ENCODE measurements at regions not wholly inside any gene's neighbourhood (a gene's known extent, or its start where the extent isn't known, plus 50 kb on each side); places are given as distances from the start of the nearest gene placed in this dataset.
"Not testable (repeated sequence)": the region's sequence is repeated elsewhere in the genome, so short reads cannot be mapped to it uniquely, and the experiment has no call there.

DNA sequence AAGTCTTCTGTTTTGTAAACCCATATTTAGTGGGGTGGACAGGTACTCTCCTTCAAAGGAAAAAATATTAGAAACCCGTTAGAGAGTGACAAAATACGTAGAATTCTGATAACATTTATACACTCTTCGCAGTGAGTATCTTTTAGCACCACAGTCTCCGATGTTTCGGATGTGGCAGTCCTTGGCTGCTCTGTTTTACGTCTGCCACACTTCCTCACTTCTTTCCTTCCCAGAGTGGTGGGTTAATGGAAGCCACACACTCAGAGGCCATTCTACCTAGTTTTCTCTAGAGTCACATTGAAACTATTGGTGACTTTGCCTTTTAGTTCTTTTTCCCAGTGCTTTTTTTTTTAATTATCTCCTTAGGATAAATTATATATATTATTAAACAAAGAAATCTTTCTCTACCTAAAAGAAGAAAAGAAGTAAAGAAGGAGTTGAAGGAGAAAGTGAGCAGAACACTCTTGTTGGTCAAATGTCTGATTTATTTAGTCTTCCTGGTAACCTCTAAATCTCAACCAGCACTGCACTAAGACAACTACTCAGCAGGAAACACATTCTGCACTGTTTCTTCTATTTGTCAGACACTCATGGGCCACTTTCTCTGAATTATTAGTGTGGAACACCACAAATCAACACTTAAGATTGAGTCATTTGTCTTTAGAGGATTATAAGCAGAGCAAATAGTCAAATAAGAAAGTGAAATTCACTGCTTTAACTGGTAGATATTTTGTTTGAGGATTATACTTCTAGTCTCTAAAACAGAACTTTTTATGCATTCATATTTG is 451.3 kb upstream of the TMEFF2 start:
- DNase-seq, result no peak

GRCh38 chr2:192634557-192634956 is 439.8 kb upstream of the TMEFF2 start:
- no peak for DNase-seq

DNA sequence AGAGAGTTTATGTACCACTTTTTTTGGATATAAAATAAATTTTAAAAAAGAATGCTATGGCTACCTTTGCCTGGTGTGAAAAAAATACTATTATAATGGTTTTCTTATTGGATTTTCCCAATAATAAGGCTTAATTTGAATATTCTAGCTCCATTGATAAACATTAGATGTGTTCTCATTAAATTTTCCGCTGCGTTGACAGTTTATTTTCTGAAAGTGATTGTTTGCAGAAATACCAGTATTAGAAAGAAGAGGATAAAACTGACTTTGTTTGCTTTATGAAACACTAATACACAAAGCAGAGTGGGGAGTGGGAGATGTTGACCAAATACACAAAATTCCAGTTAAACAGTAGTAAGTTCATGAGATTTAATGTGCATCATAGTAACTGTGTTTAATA is 433.3 kb upstream of the TMEFF2 start:
- DNase-seq, result no peak

DNA sequence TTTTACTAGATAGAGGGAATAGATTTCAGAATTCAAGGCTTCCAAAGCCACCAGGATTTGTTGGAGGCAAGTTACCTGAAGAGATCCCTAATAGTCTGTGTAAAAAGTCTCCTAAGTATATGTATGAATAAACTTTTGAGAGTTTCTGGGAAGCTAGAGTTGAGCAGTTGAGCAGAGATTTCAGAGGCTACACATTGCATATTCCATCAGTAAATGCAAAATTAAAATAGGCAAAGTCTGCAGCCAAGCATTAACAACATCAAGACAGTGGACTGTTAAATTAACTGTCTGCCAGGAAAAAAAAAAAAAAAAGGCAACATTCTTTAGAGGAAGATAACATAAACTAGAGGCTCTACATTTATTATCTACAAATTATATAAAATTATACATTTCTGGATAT is 420.4 kb upstream of the TMEFF2 start:
- DNase-seq, result no peak

DNA sequence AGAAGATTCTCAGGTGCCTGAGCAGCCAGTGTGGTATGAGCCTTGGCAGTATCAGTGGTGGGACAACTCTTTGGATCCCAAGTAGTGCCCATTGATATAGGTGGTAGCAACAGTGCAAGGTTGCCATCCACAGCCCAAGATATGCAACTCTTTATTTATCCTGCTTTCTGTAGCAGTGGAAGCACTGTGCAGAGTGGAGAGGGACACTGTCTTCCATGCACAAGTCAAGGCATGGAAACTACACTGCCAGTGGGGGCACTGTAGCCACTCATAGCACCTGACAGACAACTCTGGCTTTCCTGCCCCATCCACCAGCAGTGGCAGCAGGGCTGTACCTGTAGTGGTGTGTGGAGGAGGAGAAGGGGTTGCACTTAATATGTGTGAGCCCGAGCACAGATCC is 409.6 kb upstream of the TMEFF2 start:
- no peak for DNase-seq

DNA sequence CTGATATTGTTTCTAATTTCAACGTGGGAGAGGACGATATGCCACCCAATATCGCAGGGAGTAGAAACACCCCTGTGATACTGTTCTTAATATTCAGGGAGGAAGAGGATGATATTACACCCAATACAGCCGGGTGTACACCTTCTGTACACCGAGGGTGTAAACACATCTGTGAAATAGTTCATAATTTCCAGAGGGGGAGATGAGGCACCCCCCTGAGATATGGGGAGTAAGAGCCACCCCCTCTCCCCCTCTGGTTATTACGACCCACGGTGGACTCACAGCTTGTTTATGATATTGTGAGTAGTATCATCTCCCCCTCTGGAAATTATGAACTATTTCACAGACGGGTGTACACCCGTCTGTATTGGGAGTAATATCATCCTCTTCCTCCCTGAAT is 403.9 kb upstream of the TMEFF2 start:
- not testable (repeated sequence) for DNase-seq

GRCh38 chr2:192593561-192593960 is 398.8 kb upstream of the TMEFF2 start:
- no peak for DNase-seq

GRCh38 chr2:192591617-192592016 is 396.9 kb upstream of the TMEFF2 start:
- no peak for DNase-seq

- DNase-seq, result no peak
These were observed 390.7 kb upstream of the TMEFF2 start for GRCh38 chr2:192585418-192585817.

DNA sequence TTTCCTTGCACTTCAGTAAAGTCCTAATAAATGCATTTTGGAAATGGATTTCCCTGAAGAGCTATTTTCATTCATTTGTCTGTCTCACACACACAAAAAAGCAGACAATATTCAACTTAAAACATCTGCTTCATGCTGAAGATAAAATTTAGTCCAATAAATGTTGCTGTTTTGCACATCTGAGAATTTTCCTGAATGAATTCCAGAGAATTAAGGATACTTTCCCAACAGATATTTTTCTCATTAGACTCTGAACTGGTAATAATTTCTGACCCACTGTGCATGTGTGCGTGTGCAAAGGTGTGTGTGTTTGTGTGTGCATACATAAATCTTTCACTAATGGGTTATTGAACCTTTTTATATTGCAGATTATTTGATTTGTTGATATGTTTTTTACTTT is 390.2 kb upstream of the TMEFF2 start:
- no peak for DNase-seq

GRCh38 chr2:192579965-192580700 is 385.4 kb upstream of the TMEFF2 start:
- no peak for DNase-seq

- DNase-seq, result no peak
These were observed 384.0 kb upstream of the TMEFF2 start for GRCh38 chr2:192578780-192579179.

DNA sequence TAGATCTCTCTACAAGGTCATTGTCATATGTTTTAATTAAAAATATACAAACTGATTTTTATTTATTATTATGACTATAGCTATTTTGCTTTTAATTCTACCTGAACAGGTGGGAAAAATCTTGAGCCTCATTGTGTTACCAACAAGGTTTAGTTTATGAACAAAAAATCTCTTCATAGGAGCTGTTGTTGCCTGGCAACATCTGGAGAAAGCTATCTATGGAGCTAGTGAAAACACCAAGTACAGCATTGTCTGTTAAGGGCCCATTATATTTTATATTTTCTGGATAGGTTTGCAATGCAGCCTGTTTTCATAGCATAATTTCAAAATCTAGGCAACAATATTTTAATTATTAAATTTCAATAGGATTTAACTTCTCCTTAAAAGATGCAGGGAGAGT is 383.0 kb upstream of the TMEFF2 start:
- DNase-seq, result no peak

DNA sequence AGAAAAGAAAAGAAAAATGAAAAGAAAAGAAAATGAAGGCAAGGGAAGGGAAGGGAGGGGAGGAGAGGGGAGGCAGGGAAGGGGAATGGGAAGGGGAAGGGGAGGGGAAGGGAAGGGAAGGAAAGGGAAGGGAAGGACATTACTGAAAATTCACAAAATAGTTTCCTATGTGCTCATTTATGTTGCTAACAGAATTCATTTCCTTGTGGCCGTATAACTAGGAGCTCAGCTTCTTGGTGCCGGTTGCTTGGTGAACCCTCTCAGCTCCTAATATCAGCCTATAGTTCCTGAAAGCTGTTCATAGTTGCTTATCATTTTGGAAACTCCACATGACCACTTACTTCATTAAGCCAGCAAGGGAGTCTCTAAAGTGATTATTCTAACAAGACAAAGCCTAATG is 379.8 kb upstream of the TMEFF2 start:
- DNase-seq, result no peak

GRCh38 chr2:192571636-192572035 is 376.9 kb upstream of the TMEFF2 start:
- DNase-seq, result no peak

GRCh38 chr2:192570788-192571187 is 376.1 kb upstream of the TMEFF2 start:
- no peak for DNase-seq

- no peak for DNase-seq
These were observed 372.1 kb upstream of the TMEFF2 start for GRCh38 chr2:192566863-192567262.

DNA sequence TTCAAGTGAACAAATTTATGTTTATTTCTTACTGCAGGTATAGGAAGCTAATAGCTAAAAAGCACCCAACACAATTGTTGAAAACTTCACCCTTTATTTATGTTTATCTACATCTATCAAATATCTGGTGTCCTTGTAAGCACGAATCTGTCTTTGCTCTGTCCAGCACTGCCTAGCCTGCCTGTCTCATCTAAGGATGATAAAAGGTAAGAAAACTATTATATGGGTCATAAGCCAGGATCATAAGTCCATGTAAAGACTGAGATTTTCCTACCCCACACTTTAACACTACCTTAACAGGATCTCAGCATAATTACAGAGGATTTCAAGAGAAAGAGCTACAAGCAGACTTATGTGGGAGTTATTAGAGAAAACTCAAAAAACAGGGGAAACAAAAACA is 365.6 kb upstream of the TMEFF2 start:
- DNase-seq, result no peak

GRCh38 chr2:192559587-192559986 is 364.9 kb upstream of the TMEFF2 start:
- no peak for DNase-seq

GRCh38 chr2:192558637-192559036 is 363.9 kb upstream of the TMEFF2 start:
- DNase-seq, result no peak

DNA sequence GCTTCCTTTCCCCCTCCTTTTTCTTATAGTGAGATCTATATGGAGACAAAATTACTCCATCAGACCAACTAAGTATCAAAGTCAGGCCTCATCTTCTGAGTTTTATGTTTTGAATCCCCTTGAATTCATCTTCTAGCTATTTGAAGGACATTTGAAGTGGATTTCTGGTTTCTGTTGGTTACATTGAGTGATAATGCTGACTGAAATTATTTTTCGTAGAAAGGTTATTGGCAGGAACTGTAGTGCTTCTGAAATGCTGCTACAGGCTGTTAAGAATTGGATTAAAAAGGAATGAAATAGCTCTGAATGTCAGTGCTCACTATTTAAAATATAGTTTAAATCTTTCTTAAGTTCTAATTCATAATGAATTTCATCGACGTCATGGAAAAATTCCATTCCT is 361.0 kb upstream of the TMEFF2 start:
- no peak for DNase-seq

DNA sequence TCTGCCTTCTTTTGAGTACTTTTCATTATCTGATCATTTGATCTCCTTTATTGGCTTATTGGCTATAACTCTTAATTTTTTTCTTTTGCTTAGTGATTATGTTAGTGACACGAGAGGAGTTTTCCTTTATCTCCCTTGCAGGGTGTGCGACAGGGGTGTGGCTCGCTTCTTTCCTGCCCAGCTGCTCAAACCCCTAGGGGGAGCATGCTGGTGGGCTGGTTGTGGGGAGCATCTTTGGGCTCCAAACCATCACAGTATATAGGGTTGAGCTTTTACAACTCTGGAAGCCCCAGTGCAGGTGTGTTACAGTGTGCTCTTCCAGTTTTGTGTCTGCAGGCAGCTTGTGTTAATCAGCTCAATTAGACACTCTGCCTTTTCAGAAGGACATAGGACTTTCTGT is 357.0 kb upstream of the TMEFF2 start:
- DNase-seq, result no peak

GRCh38 chr2:192546565-192546964 is 351.8 kb upstream of the TMEFF2 start:
- no peak for DNase-seq

- no peak for DNase-seq
These were observed 349.7 kb upstream of the TMEFF2 start for GRCh38 chr2:192544371-192544955.

Measured in central memory CD4-positive, alpha-beta T cell (primary cell).